ENCODE measurements at regions not wholly inside any gene's neighbourhood (a gene's known extent, or its start where the extent isn't known, plus 50 kb on each side); places are given as distances from the start of the nearest gene placed in this dataset.
"Not testable (repeated sequence)": the region's sequence is repeated elsewhere in the genome, so short reads cannot be mapped to it uniquely, and the experiment has no call there.

DNA sequence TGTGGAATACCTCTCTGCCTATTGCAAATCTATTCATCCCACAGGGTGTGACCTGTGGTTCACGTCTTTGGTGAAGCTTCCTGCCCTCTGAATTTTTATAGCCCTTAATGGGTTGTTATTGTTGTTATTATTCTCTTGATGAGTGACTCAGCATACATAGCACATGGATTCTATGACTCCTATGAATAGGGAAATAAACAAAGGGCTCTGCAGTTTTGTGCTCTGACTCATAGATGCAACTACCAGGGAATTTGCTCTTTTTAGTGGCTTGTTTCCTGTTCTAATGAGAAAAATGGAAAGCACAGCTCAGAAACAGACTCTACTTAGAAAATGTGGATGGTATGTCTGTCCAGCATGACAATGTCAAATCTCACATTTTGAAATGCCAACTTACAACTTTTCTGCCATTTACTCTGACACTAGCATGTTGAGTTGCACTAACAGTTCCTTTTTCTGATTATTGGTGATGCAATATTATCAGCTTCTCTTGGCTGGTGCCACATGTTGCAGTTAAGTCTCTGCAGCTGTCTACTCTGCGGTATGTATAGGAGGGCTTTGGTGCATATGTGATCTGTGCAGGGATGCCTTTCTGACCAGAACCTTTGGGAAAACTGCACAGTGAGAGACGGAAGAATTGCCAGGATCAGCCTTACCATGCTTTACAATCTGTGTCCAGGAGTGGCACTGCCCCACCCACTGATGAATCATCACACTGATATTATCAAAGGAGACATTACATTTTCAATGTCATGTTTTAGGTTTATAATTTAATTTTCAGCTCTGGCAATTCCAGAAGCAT is 996.4 kb upstream of the WWC1 start:
- TF ChIP-seq CTCF (IDR thresholded peaks at IDR 0.05; ENCODE audit: extremely low read depth, missing control alignments): no peak
- no peak for DNase-seq (ENCODE audit: low spot score)

DNA sequence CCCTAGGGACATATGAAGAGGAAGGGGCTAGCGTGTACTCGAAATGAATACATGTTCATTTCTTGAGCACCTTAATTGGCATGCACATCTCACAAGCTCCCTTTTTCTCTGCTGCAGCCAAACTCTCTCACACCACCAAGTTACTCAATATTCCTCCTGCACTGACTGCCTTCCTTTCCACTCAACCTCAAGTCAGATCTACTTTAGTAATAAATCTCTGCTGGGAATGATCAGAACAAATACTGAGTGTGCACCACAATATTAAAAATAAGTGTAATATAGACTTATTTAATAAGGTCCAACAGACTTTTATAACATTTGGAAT is 995.8 kb upstream of the WWC1 start:
- TF ChIP-seq CTCF (IDR thresholded peaks at IDR 0.05; ENCODE audit: extremely low read depth, missing control alignments): no peak
- no peak for DNase-seq (ENCODE audit: low spot score)

DNA sequence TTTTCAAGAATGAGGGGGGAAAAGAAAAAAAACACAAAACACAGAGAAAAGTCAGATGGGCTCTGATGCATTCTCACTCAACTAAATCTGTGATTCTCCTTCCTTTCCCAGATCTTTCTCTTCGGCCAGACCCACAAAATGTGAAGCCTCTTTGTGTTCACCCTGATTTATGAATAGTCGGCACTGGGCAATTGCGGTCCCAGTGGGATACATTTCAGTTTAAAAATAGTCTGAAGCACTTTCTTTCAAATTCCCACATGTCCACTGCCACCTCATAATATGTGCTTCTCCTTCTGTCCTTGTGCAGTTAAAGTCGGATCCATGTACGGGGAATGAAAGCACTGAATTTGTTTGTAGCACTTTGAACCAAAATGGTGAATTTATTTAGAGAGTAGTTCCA is 995.4 kb upstream of the WWC1 start:
- no peak for DNase-seq (ENCODE audit: low spot score)
- TF ChIP-seq CTCF (IDR thresholded peaks at IDR 0.05; ENCODE audit: extremely low read depth, missing control alignments): no peak

GRCh38 chr5:167296661-167297060 is 994.8 kb upstream of the WWC1 start:
- TF ChIP-seq CTCF (IDR thresholded peaks at IDR 0.05; ENCODE audit: extremely low read depth, missing control alignments): no peak
- no peak for DNase-seq (ENCODE audit: low spot score)

GRCh38 chr5:167299861-167300260 is 991.6 kb upstream of the WWC1 start:
- not testable (repeated sequence) for DNase-seq (ENCODE audit: low spot score)

DNA sequence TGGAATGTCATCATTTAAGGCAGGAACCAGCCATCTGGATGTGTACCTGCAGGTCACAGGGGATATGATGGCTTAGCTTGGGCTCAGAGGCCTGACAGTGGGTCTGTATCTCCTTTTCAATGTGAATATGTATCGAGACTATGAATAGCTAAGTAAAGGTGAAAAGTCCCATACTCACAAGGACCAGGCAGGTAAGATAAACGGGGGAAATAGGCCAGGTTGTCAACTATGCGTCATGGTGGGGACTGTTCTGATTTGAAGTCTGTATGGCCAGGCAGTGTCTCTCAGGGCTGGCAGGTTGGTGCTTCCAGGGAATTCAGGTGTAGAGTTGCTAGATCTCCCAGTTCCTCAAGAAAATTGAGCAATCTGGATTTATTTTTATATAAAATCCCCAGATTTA is 987.9 kb upstream of the WWC1 start:
- DNase-seq (ENCODE audit: low spot score): no peak
- TF ChIP-seq CTCF (IDR thresholded peaks at IDR 0.05; ENCODE audit: extremely low read depth, missing control alignments): no peak

DNA sequence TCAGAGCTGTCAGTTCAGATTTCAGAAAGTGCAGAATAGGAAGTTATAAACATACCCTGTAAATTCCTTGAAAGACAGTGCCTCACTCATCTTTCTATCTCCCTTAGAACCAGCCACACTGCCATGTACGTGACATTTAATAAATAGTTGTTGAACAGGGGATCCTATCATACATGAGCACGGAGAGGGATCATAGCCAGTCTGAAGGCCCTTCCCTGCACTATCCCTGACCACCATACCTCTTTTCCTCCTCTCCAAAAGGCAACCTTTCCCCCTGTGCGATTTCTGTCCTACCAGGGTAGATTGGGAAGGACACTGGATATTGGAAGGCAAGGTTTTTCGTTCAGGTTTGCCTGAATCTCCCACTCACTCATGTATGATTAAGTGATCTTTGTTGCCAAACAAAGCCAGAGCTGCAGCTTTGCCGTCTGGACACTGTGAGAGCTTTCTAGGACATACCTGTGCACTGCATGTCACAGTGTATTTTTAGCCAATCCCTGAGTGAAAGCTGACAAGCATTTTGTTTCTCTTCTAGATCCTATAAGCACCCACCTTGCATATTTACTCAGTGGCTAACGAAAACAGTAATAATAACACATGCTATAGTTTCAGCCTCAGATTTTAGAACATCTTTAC is 986.5 kb upstream of the WWC1 start:
- TF ChIP-seq CTCF (IDR thresholded peaks at IDR 0.05; ENCODE audit: extremely low read depth, missing control alignments): no peak

More for the DNA sequence above, 986.5 kb upstream of the WWC1 start:
- no peak for DNase-seq (ENCODE audit: low spot score)
